ES-I3 (cell line): ENCODE measurements at regions not wholly inside any gene's neighbourhood (a gene's known extent, or its start where the extent isn't known, plus 50 kb on each side); places are given as distances from the start of the nearest gene placed in this dataset.

Experiments used
- H3K36me3 ChIP-seq: 2 replicates; pipeline ENCODE4 v1.6.1; 2013; ENCODE audit warnings: mild to moderate bottlenecking, low read length, control low read depth, moderate library complexity; ENCODE audit not compliant: insufficient read depth
- H3K4me1 ChIP-seq: 2 replicates; pipeline ENCODE4 v1.6.1; 2013; ENCODE audit warnings: mild to moderate bottlenecking, control low read depth, low read length; ENCODE audit not compliant: insufficient read depth
- H3K9ac ChIP-seq: 2 replicates; pipeline ENCODE4 v1.6.1; 2013; ENCODE audit warnings: low read depth, mild to moderate bottlenecking, low read length, moderate library complexity
- H3K9me3 ChIP-seq: 2 replicates; pipeline ENCODE4 v1.6.1; 2013; ENCODE audit warnings: mild to moderate bottlenecking, low read length, moderate library complexity; ENCODE audit not compliant: control insufficient read depth, insufficient read depth

- Histone ChIP-seq H3K9me3 (no peaks in the 10 kb centered on the region), H3K9ac (no peak overlapping the region), H3K36me3 (no peaks in the 10 kb centered on the region), H3K4me1 (no peaks in the 10 kb centered on the region)
These were observed 603.5 kb downstream of the UTRN start for GRCh38 chr6:144888621-144889020.

- H3K9me3 ChIP-seq: no peaks in the 10 kb centered on the region
- no peaks in the 10 kb centered on the region for H3K36me3 ChIP-seq
- H3K9ac ChIP-seq: no peak overlapping the region
- H3K4me1 ChIP-seq: peaks cover 8% of the 10 kb centered on the region; the same call in 1 of the 2 replicates
These were observed 608.6 kb downstream of the UTRN start for GRCh38 chr6:144893680-144894151.

GRCh38 chr6:144894240-144894639, 609.1 kb downstream of the UTRN start:
- Histone ChIP-seq H3K36me3 (no peaks in the 10 kb centered on the region), H3K9ac (no peak overlapping the region), H3K9me3 (no peaks in the 10 kb centered on the region), H3K4me1 (peaks cover 8% of the 10 kb centered on the region; the same call in 1 of the 2 replicates)

GRCh38 chr6:144895313-144896278, 610.5 kb downstream of the UTRN start:
- Histone ChIP-seq H3K36me3 (no peaks in the 10 kb centered on the region), H3K9ac (no peak overlapping the region), H3K9me3 (no peaks in the 10 kb centered on the region), H3K4me1 (peaks cover 8% of the 10 kb centered on the region; the same call in 1 of the 2 replicates)

- H3K4me1 ChIP-seq: peaks cover 8% of the 10 kb centered on the region; the same call in 1 of the 2 replicates
These were observed 611.2 kb downstream of the UTRN start for GRCh38 chr6:144896289-144896688.

GRCh38 chr6:144896871-144897270, 611.7 kb downstream of the UTRN start:
- Histone ChIP-seq H3K9ac (no peak overlapping the region), H3K4me1 (peaks cover 8% of the 10 kb centered on the region; the same call in 1 of the 2 replicates), H3K9me3 (0 out of 2 replicates have a peak, but pooled peaks cover 5% of the 10 kb centered on the region), H3K36me3 (no peaks in the 10 kb centered on the region)

More at GRCh38 chr6:144896289-144896688, 611.2 kb downstream of the UTRN start:
- H3K36me3 ChIP-seq: no peaks in the 10 kb centered on the region
- H3K9me3 ChIP-seq: no peaks in the 10 kb centered on the region
- H3K9ac ChIP-seq: no peak overlapping the region

- H3K9me3 ChIP-seq: 0 out of 2 replicates have a peak, but pooled peaks cover 7% of the 10 kb centered on the region
- H3K9ac ChIP-seq: no peak overlapping the region
- peaks cover 8% of the 10 kb centered on the region; the same call in 1 of the 2 replicates for H3K4me1 ChIP-seq
- H3K36me3 ChIP-seq: no peaks in the 10 kb centered on the region
These were observed 612.3 kb downstream of the UTRN start for GRCh38 chr6:144897441-144897921.

GRCh38 chr6:144898052-144898689, 613.0 kb downstream of the UTRN start:
- Histone ChIP-seq H3K4me1 (peaks cover 8% of the 10 kb centered on the region; the same call in 1 of the 2 replicates), H3K9me3 (0 out of 2 replicates have a peak, but pooled peaks cover 7% of the 10 kb centered on the region), H3K9ac (no peak overlapping the region), H3K36me3 (no peaks in the 10 kb centered on the region)

- H3K4me1 ChIP-seq: peaks cover 8% of the 10 kb centered on the region; the same call in 1 of the 2 replicates
- no peak overlapping the region for H3K9ac ChIP-seq
- no peaks in the 10 kb centered on the region for H3K36me3 ChIP-seq
- H3K9me3 ChIP-seq: 0 out of 2 replicates have a peak, but pooled peaks cover 7% of the 10 kb centered on the region
These were observed 613.6 kb downstream of the UTRN start for GRCh38 chr6:144898741-144899140.

- no peak overlapping the region for H3K9ac ChIP-seq
- H3K4me1 ChIP-seq: peaks cover 8% of the 10 kb centered on the region; the same call in 1 of the 2 replicates
- H3K9me3 ChIP-seq: 0 out of 2 replicates have a peak, but pooled peaks cover 7% of the 10 kb centered on the region
- no peaks in the 10 kb centered on the region for H3K36me3 ChIP-seq
These were observed 614.0 kb downstream of the UTRN start for GRCh38 chr6:144899161-144899560.

- no peaks in the 10 kb centered on the region for H3K36me3 ChIP-seq
- H3K9me3 ChIP-seq: 0 out of 2 replicates have a peak, but pooled peaks cover 7% of the 10 kb centered on the region
- H3K4me1 ChIP-seq: peaks cover 4% of the 10 kb centered on the region; the same call in 1 of the 2 replicates
- H3K9ac ChIP-seq: no peak overlapping the region
These were observed 616.3 kb downstream of the UTRN start for GRCh38 chr6:144901412-144901811.

GRCh38 chr6:144908004-144908403, 622.9 kb downstream of the UTRN start:
- Histone ChIP-seq H3K36me3 (no peaks in the 10 kb centered on the region), H3K9ac (no peak overlapping the region), H3K4me1 (no peaks in the 10 kb centered on the region), H3K9me3 (no peaks in the 10 kb centered on the region)

- Histone ChIP-seq H3K9ac (no peak overlapping the region), H3K36me3 (no peaks in the 10 kb centered on the region), H3K9me3 (no peaks in the 10 kb centered on the region), H3K4me1 (no peaks in the 10 kb centered on the region)
These were observed 624.7 kb downstream of the UTRN start for GRCh38 chr6:144909753-144910285.

- no peaks in the 10 kb centered on the region for H3K4me1 ChIP-seq
- H3K9me3 ChIP-seq: no peaks in the 10 kb centered on the region
- no peak overlapping the region for H3K9ac ChIP-seq
- no peaks in the 10 kb centered on the region for H3K36me3 ChIP-seq
These were observed 626.2 kb downstream of the UTRN start for GRCh38 chr6:144911322-144911721.
